A673 (cell line): ENCODE measurements at regions not wholly inside any gene's neighbourhood (a gene's known extent, or its start where the extent isn't known, plus 50 kb on each side); places are given as distances from the start of the nearest gene placed in this dataset.

Source experiments
- BruUV-seq: library from RNA; stranded (reverse); fragments of 400-500 nt; replicated peaks from 2 replicates; lab custom pipeline; 2021; lab: Mats Ljungman, UMichigan
- CTCF ChIA-PET: fragments of 300-600 bp; sonication (Branson Sonifier 250); formaldehyde crosslinking; loops from one replicate; lab custom pipeline; 2022; ENCODE audit warnings: antibody characterized with exemption; lab: Charles Lee
- POLR2A ChIA-PET: fragments of 300-600 bp; sonication (Branson Sonifier 250); formaldehyde crosslinking; loops from one replicate; lab custom pipeline; 2022; ENCODE audit warnings: antibody characterized with exemption; ENCODE audit not compliant: low non-redundant PET; lab: Charles Lee
- DNase-seq: peaks from one replicate; pipeline ENCODE4 v3.0.0-alpha.2; 2015; ENCODE audit warnings: low spot score
- H3K27ac ChIP-seq: fragments of 200-600 bp; sonication (generic); 2 replicates; pipeline ENCODE4 v1.5.1; 2016; ENCODE audit warnings: mixed run types, low read depth, mild to moderate bottlenecking, mixed read lengths, antibody characterized with exemption, low read length; ENCODE audit not compliant: poor library complexity, severe bottlenecking
- H3K27me3 ChIP-seq: fragments of 200-600 bp; sonication (generic); replicated peaks from 2 replicates; pipeline ENCODE4 v1.6.1; 2017; ENCODE audit warnings: mixed run types, low read depth, mild to moderate bottlenecking, mixed read lengths, antibody characterized with exemption, low read length; ENCODE audit not compliant: insufficient read depth, poor library complexity
- H3K36me3 ChIP-seq: fragments of 200-600 bp; sonication (generic); 2 replicates; pipeline ENCODE4 v1.6.1; 2016; ENCODE audit warnings: mixed run types, mild to moderate bottlenecking, mixed read lengths, antibody characterized with exemption, low read length; ENCODE audit not compliant: insufficient read depth, poor library complexity, severe bottlenecking
- H3K4me1 ChIP-seq: fragments of 200-600 bp; sonication (generic); 2 replicates; pipeline ENCODE4 v1.6.1; 2017; ENCODE audit warnings: mixed run types, mild to moderate bottlenecking, mixed read lengths, antibody characterized with exemption, low read length; ENCODE audit not compliant: insufficient read depth, poor library complexity, severe bottlenecking
- H3K4me3 ChIP-seq: fragments of 200-600 bp; sonication (generic); 2 replicates; pipeline ENCODE4 v1.5.1; 2016; ENCODE audit warnings: low read depth, mixed run types, mild to moderate bottlenecking, mixed read lengths, low read length; ENCODE audit not compliant: poor library complexity, severe bottlenecking
- H3K9me3 ChIP-seq: fragments of 200-600 bp; sonication (generic); 2 replicates; pipeline ENCODE4 v1.6.1; 2016; ENCODE audit warnings: mixed run types, low read depth, mild to moderate bottlenecking, mixed read lengths, antibody characterized with exemption, low read length; ENCODE audit not compliant: poor library complexity, severe bottlenecking
- CTCF ChIP-seq: fragments of 300-800, 200-600 bp; sonication (generic); conservative IDR thresholded peaks from 2 replicates; pipeline ENCODE4 v1.5.1; 2017; ENCODE audit warnings: low read depth, mild to moderate bottlenecking, antibody characterized with exemption, low read length, moderate library complexity, mixed read lengths
- EZH2 ChIP-seq: fragments of 200-600 bp; sonication (generic); IDR thresholded peaks from 2 replicates; pipeline ENCODE4 v1.6.1; 2017; ENCODE audit warnings: borderline replicate concordance, low read depth, mild to moderate bottlenecking, mixed read lengths, antibody characterized with exemption, low read length; ENCODE audit not compliant: poor library complexity, severe bottlenecking
- intact Hi-C: fragments of 100-400 bp; cut with micrococcal nuclease; formaldehyde crosslinking; loops from one replicate; pipeline ENCODE4 v1.10.0; 2022; ENCODE audit not compliant: unreplicated experiment

- BruUV-seq: no TSS peak
- Histone ChIP-seq H3K27me3 (no peaks in the 10 kb centered on the region), H3K27ac (no peak overlapping the region), H3K4me1 (no peaks in the 10 kb centered on the region), H3K36me3 (no peaks in the 10 kb centered on the region), H3K9me3 (no peaks in the 10 kb centered on the region), H3K4me3 (no peak overlapping the region)
- TF ChIP-seq EZH2 (no peak), CTCF (no peak)
- ChIA-PET POLR2A (no interaction called here), CTCF (no interaction called here)
- no peak for DNase-seq
- intact Hi-C loops: no loop called here
Observed at GRCh38 chr19:34597596-34597995, 79.4 kb downstream of the SCGB2B2 start.

- no TSS peak for BruUV-seq
- intact Hi-C loops: no loop called here
- CTCF ChIA-PET: no interaction called here
- H3K4me1 ChIP-seq: no peaks in the 10 kb centered on the region
- no peaks in the 10 kb centered on the region for H3K27me3 ChIP-seq
- DNase-seq: no peak
- TF ChIP-seq EZH2 (no peak), CTCF (no peak)
- H3K4me3 ChIP-seq: no peak overlapping the region
- H3K27ac ChIP-seq: no peak overlapping the region
- H3K9me3 ChIP-seq: no peaks in the 10 kb centered on the region
- POLR2A ChIA-PET: no interaction called here
- no peaks in the 10 kb centered on the region for H3K36me3 ChIP-seq
Observed at GRCh38 chr19:34596989-34597388, 80.0 kb downstream of the SCGB2B2 start.

GRCh38 chr19:34596115-34596514 is 80.8 kb downstream of the SCGB2B2 start:
- no peak for DNase-seq
- BruUV-seq: no TSS peak
- TF ChIP-seq EZH2 (no peak), CTCF (no peak)
- ChIA-PET CTCF (no interaction called here), POLR2A (no interaction called here)
- Histone ChIP-seq H3K4me3 (no peak overlapping the region), H3K36me3 (no peaks in the 10 kb centered on the region), H3K27ac (no peak overlapping the region), H3K4me1 (no peaks in the 10 kb centered on the region), H3K9me3 (no peaks in the 10 kb centered on the region), H3K27me3 (no peaks in the 10 kb centered on the region)
- intact Hi-C loops: no loop called here
